Stimulated activated memory B cell treated with anti-CD40 and anti-IgM and Interleukin-4, amounts not matched to agents 10 μg/mL and 1 μg/mL and 100 μg/mL, for 72 hours (primary cell): ENCODE measurements at regions not wholly inside any gene's neighbourhood (a gene's known extent, or its start where the extent isn't known, plus 50 kb on each side); places are given as distances from the start of the nearest gene placed in this dataset.

ENCODE experiments used
- ATAC-seq: fragments of 150-1000 bp; cut with Tn5 transposase; 2 replicates; pipeline ENCODE4 v1.10.0; 2021
- H3K27ac Mint-ChIP-seq: one replicate; pipeline ENCODE4 v1.8.0; 2022; ENCODE audit warnings: mild to moderate bottlenecking, mixed read lengths
- H3K27me3 Mint-ChIP-seq: one replicate; pipeline ENCODE4 v1.8.0; 2022; ENCODE audit warnings: mixed read lengths
- H3K36me3 Mint-ChIP-seq: one replicate; pipeline ENCODE4 v1.8.0; 2022; ENCODE audit warnings: mixed read lengths
- H3K4me1 Mint-ChIP-seq: one replicate; pipeline ENCODE4 v1.8.0; 2022; ENCODE audit warnings: mixed read lengths
- H3K4me3 Mint-ChIP-seq: one replicate; pipeline ENCODE4 v1.8.0; 2022; ENCODE audit warnings: mild to moderate bottlenecking, moderate library complexity, mixed read lengths
- H3K9me3 Mint-ChIP-seq: one replicate; pipeline ENCODE4 v1.8.0; 2022; ENCODE audit warnings: mixed read lengths

GRCh38 chr4:182143086-182143821 is 99.9 kb upstream of the TENM3 start:
- Mint-ChIP-seq H3K27ac (no peak overlapping the region), H3K9me3 (no peaks in the 10 kb centered on the region), H3K4me1 (peaks cover 15% of the 10 kb centered on the region), H3K36me3 (no peaks in the 10 kb centered on the region), H3K4me3 (peak overlapping the region; percentile 54), H3K27me3 (peaks cover 45% of the 10 kb centered on the region)
- no peak for ATAC-seq

GRCh38 chr4:182143822-182144625 is 99.2 kb upstream of the TENM3 start:
- Mint-ChIP-seq H3K27ac (no peak overlapping the region), H3K27me3 (peaks cover 45% of the 10 kb centered on the region), H3K4me1 (peaks cover 15% of the 10 kb centered on the region), H3K9me3 (no peaks in the 10 kb centered on the region), H3K36me3 (no peaks in the 10 kb centered on the region), H3K4me3 (peak overlapping the region; percentile 54)
- no peak for ATAC-seq

- Mint-ChIP-seq H3K36me3 (no peaks in the 10 kb centered on the region), H3K4me1 (peaks cover 15% of the 10 kb centered on the region)
- no peak for ATAC-seq
These were observed 98.4 kb upstream of the TENM3 start for GRCh38 chr4:182144626-182145333.

GRCh38 chr4:182145334-182145905 is 97.8 kb upstream of the TENM3 start:
- H3K27ac Mint-ChIP-seq: no peak overlapping the region
- no peak overlapping the region for H3K4me3 Mint-ChIP-seq
- H3K36me3 Mint-ChIP-seq: no peaks in the 10 kb centered on the region
- peaks cover 15% of the 10 kb centered on the region for H3K4me1 Mint-ChIP-seq
- H3K9me3 Mint-ChIP-seq: no peaks in the 10 kb centered on the region
- H3K27me3 Mint-ChIP-seq: peaks cover 40% of the 10 kb centered on the region
- ATAC-seq: no peak

More at GRCh38 chr4:182144626-182145333, 98.4 kb upstream of the TENM3 start:
- H3K27me3 Mint-ChIP-seq: peaks cover 45% of the 10 kb centered on the region
- no peak overlapping the region for H3K27ac Mint-ChIP-seq
- H3K9me3 Mint-ChIP-seq: no peaks in the 10 kb centered on the region
- H3K4me3 Mint-ChIP-seq: no peak overlapping the region

GRCh38 chr4:182147391-182147790 is 95.8 kb upstream of the TENM3 start:
- no peak for ATAC-seq
- Mint-ChIP-seq H3K9me3 (no peaks in the 10 kb centered on the region), H3K36me3 (no peaks in the 10 kb centered on the region), H3K27me3 (peaks cover 28% of the 10 kb centered on the region), H3K4me3 (no peak overlapping the region), H3K4me1 (peaks cover 15% of the 10 kb centered on the region), H3K27ac (no peak overlapping the region)

- H3K27ac Mint-ChIP-seq: no peak overlapping the region
- ATAC-seq: no peak
- H3K4me1 Mint-ChIP-seq: no peaks in the 10 kb centered on the region
- H3K9me3 Mint-ChIP-seq: no peaks in the 10 kb centered on the region
- peaks cover 3% of the 10 kb centered on the region for H3K27me3 Mint-ChIP-seq
- no peaks in the 10 kb centered on the region for H3K36me3 Mint-ChIP-seq
- no peak overlapping the region for H3K4me3 Mint-ChIP-seq
These were observed 92.6 kb upstream of the TENM3 start for GRCh38 chr4:182150645-182151044.

- no peaks in the 10 kb centered on the region for H3K36me3 Mint-ChIP-seq
- ATAC-seq: no peak
- H3K27ac Mint-ChIP-seq: no peak overlapping the region
- H3K9me3 Mint-ChIP-seq: peaks cover 5% of the 10 kb centered on the region
- H3K4me1 Mint-ChIP-seq: no peaks in the 10 kb centered on the region
- no peaks in the 10 kb centered on the region for H3K27me3 Mint-ChIP-seq
- no peak overlapping the region for H3K4me3 Mint-ChIP-seq
These were observed 87.4 kb upstream of the TENM3 start for GRCh38 chr4:182155806-182156205.

- no peak overlapping the region for H3K4me3 Mint-ChIP-seq
- no peaks in the 10 kb centered on the region for H3K27me3 Mint-ChIP-seq
- ATAC-seq: no peak
- H3K4me1 Mint-ChIP-seq: no peaks in the 10 kb centered on the region
- H3K9me3 Mint-ChIP-seq: peaks cover 9% of the 10 kb centered on the region
- H3K27ac Mint-ChIP-seq: no peak overlapping the region
- no peaks in the 10 kb centered on the region for H3K36me3 Mint-ChIP-seq
These were observed 80.0 kb upstream of the TENM3 start for GRCh38 chr4:182163180-182163579.

- no peak for ATAC-seq
- Mint-ChIP-seq H3K27me3 (no peaks in the 10 kb centered on the region), H3K27ac (no peak overlapping the region), H3K36me3 (no peaks in the 10 kb centered on the region), H3K4me3 (no peak overlapping the region), H3K4me1 (no peaks in the 10 kb centered on the region), H3K9me3 (no peaks in the 10 kb centered on the region)
These were observed 73.6 kb upstream of the TENM3 start for GRCh38 chr4:182169572-182169971.

GRCh38 chr4:182169987-182170386 is 73.2 kb upstream of the TENM3 start:
- H3K4me1 Mint-ChIP-seq: no peaks in the 10 kb centered on the region
- H3K9me3 Mint-ChIP-seq: no peaks in the 10 kb centered on the region
- no peak overlapping the region for H3K27ac Mint-ChIP-seq
- ATAC-seq: no peak
- H3K27me3 Mint-ChIP-seq: no peaks in the 10 kb centered on the region
- no peak overlapping the region for H3K4me3 Mint-ChIP-seq
- H3K36me3 Mint-ChIP-seq: no peaks in the 10 kb centered on the region

- ATAC-seq: no peak
- Mint-ChIP-seq H3K4me3 (no peak overlapping the region), H3K9me3 (no peaks in the 10 kb centered on the region)
These were observed 72.7 kb upstream of the TENM3 start for GRCh38 chr4:182170417-182170935.

GRCh38 chr4:182174979-182175378 is 68.2 kb upstream of the TENM3 start:
- no peak overlapping the region for H3K4me3 Mint-ChIP-seq
- H3K36me3 Mint-ChIP-seq: no peaks in the 10 kb centered on the region
- H3K9me3 Mint-ChIP-seq: no peaks in the 10 kb centered on the region
- H3K4me1 Mint-ChIP-seq: no peaks in the 10 kb centered on the region
- no peaks in the 10 kb centered on the region for H3K27me3 Mint-ChIP-seq
- no peak overlapping the region for H3K27ac Mint-ChIP-seq
- ATAC-seq: no peak

More at GRCh38 chr4:182170417-182170935, 72.7 kb upstream of the TENM3 start:
- no peaks in the 10 kb centered on the region for H3K4me1 Mint-ChIP-seq
- no peaks in the 10 kb centered on the region for H3K36me3 Mint-ChIP-seq
- no peak overlapping the region for H3K27ac Mint-ChIP-seq
- H3K27me3 Mint-ChIP-seq: no peaks in the 10 kb centered on the region

GRCh38 chr4:182175788-182176519 is 67.2 kb upstream of the TENM3 start:
- no peaks in the 10 kb centered on the region for H3K4me1 Mint-ChIP-seq
- no peak overlapping the region for H3K27ac Mint-ChIP-seq
- H3K36me3 Mint-ChIP-seq: no peaks in the 10 kb centered on the region
- ATAC-seq: no peak
- no peak overlapping the region for H3K4me3 Mint-ChIP-seq
- no peaks in the 10 kb centered on the region for H3K9me3 Mint-ChIP-seq
- H3K27me3 Mint-ChIP-seq: no peaks in the 10 kb centered on the region

GRCh38 chr4:182177166-182177565 is 66.0 kb upstream of the TENM3 start:
- H3K27me3 Mint-ChIP-seq: no peaks in the 10 kb centered on the region
- no peaks in the 10 kb centered on the region for H3K36me3 Mint-ChIP-seq
- H3K4me3 Mint-ChIP-seq: no peak overlapping the region
- H3K9me3 Mint-ChIP-seq: no peaks in the 10 kb centered on the region
- no peak for ATAC-seq
- no peaks in the 10 kb centered on the region for H3K4me1 Mint-ChIP-seq
- H3K27ac Mint-ChIP-seq: no peak overlapping the region
